NCI-H2029 treated with DMSO at 0.1 percent for 48 hours (cell line): ENCODE measurements at regions not wholly inside any gene's neighbourhood (a gene's known extent, or its start where the extent isn't known, plus 50 kb on each side); places are given as distances from the start of the nearest gene placed in this dataset.

Experiments used
- DNase-seq: peaks from one replicate; lab custom pipeline; 2025; lab: John Stamatoyannopoulos, UW

DNA sequence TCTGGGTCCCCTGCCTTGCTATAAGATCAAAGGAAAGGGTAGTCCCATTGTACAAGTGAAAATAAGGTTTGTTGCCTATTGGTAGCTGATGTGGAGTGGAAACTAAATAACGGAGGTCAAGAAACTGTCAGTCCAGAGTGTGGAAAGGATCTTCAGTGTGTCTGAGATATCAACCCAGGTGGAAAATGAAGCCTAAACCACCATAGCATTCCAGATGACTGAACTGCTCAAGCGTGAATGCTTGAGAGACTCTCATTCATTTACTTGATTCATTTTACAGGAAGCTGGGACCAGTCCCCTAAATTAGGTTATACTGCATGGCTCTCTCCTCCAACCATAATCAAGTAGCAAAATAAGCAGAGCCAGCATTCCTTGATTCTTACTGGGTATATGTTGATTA lies 116.0 kb upstream of the SLC28A3 start:
- no peak for DNase-seq

DNA sequence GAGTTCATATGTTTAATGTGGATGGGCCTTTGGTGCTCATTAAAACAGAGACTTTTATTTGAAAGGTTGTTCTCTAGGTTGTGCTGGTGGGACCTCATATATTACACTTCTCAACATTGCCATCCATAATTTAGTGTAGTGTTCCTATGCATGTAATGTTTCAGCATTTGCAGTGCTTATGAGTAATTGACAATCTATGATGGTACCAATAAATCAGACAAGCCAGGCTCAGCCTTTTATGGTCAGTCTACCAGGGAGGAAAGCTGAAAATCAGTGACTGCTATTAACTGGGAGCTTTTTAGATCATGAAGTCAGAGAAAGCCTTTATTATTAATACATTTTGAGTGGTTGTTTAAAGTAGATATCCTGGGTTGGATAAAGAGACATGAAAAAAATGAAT lies 120.1 kb upstream of the SLC28A3 start:
- DNase-seq, result no peak

DNA sequence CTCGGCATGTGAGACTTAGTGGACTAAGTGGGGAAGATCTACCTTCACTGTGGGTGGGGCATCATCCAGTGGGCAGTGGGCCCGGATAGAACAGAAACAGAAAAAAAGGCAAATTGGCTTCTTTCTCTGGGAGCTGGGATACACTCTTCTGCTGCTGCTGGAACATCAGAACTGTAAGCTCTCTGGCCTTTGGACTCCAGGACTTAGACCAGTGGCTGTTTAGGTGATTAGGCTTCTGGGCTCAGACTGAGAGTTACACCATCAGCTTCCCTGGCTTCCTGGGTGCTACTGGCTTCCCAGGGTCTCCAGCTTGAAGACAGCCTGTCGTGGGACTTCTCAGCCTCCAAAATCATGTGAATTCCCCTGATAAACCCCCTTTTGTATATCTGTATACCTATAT lies 122.7 kb upstream of the SLC28A3 start:
- DNase-seq, result no peak

DNA sequence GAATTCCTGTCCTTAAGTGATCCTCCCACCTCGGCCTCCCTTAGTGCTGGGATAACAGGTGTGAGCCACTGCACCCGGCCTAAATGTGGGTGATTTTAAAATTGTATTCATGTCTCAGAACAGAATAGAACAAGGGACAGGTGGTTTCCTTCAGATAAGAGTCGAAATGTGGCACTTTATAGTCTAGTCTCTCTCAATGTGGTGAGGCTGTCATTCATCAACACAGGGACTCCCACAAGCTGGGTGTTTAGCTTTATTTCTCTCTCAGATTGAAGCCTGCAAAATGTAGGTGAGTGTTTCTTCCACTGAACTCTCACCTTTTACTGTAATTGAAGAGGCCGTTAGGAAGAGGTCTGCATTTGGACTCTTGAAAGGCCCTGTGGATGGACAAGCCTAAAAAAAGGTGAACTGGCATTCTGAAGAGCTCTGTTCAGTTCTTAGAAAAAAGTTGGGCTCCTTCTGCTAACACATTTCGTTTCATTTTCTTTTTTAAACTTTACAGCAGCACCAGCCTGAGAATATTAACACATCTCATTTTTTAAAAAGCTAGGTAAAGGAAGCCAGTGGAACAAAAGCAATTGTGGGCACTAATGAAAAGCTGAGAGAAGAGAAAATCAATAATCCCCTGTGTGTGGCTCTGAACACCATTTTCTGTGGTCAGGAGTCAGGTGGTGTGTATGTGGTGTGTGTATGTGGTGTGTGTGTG lies 126.2 kb upstream of the SLC28A3 start:
- DNase-seq, result no peak

DNA sequence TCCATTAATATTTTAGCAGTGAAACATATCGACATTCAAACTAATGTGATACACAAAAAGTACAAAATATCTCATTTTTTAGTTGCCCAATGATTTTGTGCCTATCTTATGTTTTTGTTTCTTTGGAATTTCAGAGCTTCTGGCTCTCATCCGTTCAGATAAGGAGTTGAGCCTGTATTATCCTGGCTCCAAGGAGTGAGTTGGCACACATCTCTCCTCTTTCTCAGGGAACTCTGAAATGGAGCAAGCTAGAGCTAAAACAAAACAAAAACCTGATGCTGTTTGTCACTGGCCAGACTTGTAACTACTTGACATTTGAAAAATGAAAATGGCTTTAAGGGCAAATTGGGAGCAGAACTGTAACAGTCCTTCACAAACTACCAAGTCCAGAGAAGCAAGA lies 131.3 kb upstream of the SLC28A3 start:
- no peak for DNase-seq

DNA sequence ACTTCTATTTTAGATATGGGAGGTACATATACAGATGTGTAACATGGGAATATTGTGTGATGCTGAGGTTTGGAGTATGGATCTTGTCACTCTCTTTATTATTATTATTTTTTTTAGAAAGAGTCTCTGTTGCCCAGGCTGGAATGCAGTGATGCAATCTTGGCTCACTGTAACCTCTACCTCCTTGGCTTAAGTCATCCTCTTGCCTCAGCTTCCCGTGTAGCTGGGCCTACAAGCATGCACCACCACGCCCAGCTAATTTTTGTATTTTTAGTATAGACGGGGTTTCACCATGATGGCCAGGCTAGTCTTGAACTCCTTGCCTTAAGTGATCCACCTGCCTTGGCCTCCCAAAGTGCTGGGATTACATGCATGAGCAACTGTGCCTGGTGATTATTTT lies 138.4 kb upstream of the SLC28A3 start:
- no peak for DNase-seq

DNA sequence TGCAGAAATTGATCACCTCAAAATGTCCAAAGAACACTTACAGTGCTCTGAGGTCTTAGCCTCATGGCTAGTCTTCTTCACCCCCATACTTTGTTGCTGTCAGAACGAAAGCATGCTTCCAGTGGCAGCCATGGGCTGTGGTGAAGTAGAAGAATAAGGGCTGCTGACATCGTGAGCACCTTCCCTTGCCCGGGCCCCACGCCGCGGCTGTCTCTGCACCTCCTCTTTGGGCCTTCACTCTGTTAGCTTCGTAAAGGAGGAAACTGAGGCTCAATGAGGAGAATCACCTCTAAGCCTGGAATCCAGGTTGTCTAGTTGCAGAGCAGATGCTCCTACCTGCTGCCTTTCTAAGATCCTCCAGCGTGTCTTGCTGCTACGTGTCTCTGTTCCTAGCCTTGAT lies 139.5 kb upstream of the SLC28A3 start:
- DNase-seq, result no peak

DNA sequence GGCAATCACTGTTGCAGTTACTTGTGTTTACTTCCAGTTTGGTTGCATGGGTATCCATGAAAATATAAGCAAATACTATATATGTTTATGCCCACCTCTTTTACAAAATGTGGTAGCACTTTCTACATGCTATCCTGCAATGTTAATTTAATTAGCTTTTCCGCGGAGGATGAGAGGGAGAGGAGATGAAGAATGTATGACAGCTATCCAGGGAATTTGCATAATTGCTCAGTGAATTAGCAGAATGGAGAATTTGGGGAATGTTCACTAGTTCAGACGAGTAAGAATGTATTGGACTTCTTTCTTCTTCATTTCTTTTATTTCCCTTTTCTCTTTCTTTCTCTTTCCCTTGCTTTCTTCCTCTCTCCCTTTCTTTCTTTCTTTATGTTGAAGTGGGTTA lies 140.7 kb upstream of the SLC28A3 start:
- DNase-seq, result no peak

DNA sequence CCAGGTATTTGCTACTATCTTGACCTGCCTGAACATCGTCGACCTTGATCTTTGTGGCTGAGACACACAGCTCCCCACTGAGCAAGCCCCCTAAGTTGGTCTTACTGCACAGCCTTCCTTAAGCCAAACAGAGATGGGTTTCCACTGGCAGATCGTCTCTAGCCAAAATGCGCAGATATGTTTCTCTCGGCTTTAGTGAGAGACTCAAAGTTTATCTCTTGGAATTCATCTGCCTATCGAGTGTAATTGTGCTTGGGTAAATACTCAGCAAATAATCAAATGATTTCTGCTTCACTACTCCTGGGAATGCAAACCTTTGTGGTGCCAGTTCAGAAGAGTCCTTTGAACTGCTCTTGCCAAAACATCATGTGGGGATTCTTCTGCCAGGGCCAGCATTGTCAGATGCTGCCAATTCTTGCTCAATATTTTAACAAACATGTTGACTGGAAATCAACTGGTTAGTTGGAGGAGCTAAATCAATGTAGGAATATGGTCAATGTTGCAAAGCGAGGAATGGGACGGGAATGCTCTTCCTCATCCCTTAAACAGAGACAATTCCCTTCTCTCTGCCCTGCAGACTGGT lies 141.2 kb upstream of the SLC28A3 start:
- no peak for DNase-seq

DNA sequence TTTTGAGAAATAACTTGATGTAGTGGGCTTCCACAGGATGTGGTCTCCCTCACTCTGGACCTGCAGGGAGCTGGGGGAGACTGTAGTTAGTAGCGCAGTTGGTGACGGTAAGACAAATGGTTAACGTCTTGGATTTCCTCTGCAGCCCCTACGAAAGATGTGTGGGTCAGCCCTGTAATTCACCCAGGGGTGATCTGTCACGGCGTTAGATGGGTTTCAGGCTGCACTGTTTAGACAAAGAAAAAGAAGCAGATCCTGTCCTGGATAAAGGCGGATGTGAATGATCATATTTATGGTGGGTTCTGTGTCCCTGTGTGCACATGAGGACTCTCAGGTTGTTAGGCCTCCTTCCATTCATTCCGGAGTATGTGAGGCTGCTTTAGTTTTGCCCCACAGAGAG lies 142.0 kb upstream of the SLC28A3 start:
- DNase-seq, result no peak

DNA sequence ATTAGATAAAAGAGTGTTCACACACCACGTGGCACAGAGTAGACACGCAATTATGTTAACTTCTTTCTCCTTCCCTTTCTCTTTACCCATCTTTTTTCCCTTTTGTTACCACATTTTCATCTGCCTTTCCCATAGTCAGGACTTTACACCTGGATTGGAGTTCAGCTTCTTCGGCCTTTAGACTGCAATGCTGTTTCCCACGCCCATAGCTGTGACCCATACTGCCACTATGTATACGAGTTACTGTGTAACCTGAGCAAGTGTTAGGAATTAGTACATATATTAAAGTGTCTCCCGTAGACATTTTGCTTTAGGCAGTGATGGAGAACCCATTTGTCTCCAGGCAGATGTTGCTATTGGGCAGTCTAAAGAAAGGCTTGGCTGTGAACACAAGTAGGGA lies 143.6 kb upstream of the SLC28A3 start:
- DNase-seq, result no peak

DNA sequence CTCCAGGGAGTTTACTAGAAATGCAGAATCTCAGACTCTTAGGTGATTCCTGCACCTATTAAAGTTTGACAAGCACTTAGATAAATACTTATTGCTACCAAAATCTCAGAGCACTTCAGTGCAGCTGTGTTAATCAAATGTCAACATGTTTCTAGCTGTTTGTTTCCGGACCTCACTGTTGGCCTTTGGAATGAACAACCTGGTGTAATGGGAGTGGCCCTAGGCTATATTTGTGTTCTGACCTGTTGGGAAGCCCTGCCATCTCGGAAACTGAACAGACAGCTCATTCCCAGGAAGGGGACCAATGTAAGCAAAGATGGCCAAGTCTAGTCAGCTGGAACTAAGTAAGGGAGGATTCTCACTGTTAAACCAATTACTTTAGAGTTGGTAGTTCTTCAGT lies 145.0 kb upstream of the SLC28A3 start:
- DNase-seq, result no peak

DNA sequence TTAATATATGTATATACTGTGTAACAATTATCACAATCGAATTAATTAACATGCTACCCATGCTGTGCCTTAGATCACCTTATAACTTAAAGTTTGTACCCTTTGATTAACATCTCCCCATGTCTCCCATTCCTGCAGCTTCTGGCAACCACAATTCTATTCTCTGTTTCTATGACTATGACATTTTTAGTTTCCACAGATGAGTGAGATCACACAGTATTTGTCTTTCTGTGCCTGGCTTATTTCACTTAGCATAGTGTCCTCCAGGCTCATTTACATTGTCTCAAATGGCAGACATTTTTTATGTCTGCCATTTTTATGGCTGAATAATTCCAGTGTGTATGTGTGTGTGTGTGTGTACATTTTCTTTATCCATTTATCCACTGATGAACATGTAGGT lies 146.1 kb upstream of the SLC28A3 start:
- no peak for DNase-seq

DNA sequence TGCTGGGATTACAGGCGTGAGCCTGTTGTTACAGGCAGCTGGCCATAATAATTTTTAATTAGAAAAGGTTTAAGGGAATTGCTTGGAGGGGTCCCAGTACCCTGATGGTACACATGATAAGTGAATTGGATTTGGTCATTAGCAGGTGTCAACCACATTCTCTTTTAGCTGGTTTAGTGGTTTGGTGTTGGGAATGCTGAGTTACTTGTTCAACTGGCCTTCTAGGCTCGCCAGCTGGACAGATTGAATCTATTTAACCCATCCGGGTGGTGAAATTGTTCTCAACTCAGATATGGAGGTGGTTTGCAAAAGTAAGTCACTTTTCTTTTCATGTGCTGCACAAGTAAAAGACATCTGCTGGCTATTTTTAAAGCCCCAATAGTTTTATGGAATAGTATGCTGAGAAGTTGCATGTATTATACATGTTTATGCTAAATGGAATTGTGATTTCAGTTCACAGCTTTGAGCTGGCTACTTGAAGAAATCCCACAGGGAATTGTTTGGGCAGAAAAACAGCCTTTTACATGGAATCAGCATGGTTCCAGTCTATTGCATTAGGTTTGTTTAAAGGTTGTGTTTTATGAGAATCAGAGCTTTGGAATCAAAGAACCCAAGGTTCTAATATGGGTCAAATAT lies 149.8 kb upstream of the SLC28A3 start:
- DNase-seq, result no peak

DNA sequence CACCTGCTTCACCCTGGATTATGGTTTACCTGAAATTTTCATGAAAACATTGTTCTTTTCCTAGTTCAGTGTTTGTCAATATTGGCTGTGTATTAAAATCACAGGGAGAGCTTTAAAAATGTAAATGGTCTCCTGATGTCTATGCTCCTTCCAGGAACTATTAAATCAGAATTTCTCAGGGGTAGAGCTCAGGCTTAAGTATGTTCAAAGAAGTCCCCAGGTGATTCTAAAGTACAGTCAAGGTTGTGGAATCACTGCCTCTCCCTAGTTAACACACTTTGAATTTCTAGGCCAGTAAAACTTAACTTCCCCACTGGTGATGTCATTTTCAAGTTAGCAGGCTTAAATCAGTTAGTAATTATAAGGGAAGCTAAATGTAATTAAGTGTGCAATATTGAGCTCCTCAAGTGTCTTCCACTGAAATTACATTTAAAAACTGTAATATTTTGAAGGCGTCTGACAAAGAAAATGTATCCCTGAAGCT lies 150.3 kb upstream of the SLC28A3 start:
- DNase-seq, result no peak

DNA sequence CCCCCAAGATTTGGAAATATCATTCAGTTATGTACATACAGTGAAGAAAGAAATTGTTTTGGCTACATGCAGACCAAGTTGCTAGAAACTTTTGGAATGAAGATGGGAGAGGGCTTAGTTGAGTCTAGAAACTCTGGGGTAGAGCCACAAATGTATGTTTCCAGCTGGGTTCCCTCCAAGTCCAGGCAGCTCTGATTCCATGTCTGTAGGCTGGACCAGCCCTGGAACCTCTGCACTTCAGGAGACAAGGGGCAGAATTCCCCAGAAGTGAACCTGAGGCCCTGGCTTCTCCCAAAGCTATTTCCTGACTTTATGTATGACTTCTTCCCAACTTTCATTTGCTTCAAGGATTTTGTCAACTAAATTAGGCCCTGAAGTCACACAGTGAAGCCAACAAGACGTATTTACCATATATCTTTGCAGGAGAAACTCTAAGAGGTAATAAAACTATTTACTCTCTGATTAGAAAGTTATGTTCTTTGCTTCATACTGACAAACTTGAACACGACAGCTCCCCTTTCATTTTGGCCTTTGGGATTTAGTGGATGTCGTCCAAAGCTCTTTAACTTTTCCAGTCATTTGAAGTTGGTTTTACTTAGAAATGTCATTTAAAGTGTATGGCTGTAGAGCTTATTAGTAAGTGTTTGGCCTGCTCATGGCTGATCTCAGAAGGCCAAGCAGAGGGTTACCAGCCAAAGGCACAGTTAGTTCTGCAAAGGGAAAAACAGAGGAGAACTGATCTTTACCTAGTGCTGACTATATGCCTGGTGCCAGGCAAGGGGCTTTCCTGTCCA lies 152.0 kb upstream of the SLC28A3 start:
- no peak for DNase-seq

DNA sequence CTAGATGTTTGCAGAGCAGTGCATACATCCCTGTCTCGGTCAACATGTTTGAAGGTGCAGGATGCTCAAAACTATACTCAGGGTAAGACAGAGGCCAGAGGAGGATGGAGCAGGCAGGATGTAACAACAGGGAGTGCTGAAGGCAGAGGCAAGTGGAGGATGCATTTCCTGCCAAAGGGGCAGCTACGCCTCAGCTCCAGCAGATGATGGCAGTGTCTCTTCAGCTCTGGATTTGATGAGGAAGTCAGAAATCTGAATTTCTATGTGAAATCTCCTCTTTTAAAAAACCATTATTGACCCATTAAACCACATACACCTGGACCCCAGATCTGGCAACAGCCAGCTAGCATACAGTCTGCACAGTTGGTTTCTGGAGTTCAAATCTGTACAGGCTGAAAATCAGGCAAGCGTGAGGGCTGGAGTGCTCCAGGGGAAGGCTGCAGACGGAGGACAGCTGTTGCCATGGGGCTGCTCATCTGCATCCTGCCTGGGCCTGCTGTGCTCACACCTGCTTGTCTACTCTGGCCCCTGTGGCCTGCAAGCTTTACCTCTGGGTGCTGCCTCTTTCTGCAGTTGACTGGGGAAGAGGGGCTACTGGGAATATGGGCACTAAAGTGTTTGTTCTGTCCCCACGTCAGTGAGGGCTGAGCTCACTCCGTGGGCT lies 152.9 kb upstream of the SLC28A3 start:
- DNase-seq, result no peak

DNA sequence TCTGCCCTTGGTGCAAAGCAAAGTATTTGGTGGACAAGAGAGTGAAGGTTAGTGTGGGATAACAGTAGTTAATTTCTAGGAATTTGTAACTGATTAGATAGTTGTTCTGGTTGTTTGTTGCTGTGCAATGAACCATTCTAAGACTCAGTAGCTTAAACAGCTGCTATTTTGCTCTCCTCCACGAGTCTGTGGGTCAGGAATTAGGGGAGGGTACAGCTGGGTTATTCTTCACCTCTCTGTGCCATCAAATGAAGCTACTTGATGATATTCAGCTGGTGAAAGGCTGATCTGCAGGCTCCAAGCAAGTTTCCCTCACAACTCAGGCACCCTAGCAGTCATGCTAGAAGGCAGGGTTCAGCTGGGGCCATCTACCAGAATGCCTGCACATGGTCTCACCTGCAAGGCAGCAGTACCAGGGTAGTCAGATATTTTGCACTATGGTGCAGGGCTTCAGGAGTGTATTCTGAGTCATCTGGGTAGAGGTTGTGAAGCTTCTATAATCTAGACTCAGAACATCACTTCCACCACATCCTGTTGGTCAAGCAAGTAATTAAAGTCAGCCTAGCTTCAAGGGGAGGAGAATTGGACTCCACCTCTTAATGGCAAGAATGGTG lies 159.5 kb upstream of the SLC28A3 start:
- DNase-seq, result no peak

DNA sequence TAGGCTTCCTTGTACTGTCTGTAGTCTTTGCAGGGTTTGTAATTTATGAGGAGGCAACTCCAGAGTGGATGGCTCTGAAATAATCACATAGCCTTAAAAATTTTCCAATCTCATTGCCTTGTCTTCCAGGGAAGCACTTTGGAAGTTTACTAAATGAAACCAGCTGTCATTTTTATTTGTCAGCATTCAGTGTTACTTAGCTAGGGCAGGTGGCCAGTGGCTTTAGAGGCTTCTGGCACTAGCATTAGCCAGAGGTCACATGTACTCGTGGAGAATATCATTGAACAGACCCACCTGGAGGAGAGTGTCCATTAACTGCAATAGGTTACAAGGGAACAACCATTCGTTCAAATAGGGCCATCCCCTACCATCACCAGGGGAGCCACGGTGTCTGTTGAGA lies 160.3 kb upstream of the SLC28A3 start:
- DNase-seq, result no peak

DNA sequence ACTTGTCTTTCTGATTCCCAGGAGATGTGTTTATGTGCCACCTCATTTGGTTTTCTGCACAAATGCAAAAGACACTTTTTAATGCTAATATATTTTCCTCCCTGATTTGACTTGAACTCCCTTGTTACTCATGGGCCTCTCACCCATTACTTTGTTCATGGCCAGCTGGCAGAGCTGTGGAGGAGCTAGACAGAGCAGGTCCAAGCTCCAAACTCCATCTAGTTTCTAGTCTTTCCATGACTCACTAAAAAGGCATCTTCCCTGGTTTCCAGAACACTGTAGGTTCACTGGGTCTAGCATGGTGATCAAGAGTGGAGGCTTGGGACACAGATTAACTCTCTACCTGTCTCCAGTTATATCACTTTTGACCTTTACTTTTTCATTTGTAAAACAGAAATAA lies 161.0 kb upstream of the SLC28A3 start:
- DNase-seq, result no peak

DNA sequence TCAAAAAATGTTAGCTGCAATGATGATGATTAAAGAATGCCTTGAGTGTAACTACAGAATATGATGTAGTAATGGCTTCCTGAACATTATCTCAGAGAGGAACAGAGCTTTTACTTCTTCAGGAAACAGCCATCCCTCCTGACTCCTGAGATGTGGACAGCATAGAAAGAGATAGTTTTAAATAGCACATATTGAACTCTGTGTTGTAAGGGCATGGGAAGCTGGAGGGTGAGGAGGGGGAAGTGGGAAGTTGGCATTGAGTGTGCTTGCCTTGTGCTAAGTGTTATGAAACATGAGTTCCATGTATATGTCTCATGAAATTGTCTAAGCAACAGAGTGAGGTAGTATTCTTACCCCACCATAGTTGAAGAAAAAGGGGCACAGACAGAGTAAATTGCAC lies 161.5 kb upstream of the SLC28A3 start:
- DNase-seq, result no peak

DNA sequence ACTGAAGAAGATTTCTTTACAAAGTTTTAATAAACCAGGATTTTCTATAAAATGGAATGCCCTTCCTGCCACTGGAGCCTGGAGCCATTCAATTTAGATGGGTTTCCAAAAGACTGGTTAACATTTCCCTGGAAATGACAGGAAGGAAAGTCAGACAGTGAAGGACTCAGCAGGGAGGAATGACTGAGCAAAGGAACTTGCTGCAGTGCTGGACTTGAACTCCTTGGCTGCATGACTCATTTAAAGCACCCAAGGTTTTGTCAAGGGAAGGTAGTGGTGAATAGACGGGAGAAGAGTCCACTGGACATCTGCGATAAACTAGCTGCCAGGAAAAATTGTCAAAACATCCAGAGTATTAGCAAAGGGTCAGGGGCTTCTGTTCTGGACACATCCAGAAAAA lies 163.8 kb upstream of the SLC28A3 start:
- no peak for DNase-seq
